ENCODE measurements at regions not wholly inside any gene's neighbourhood (a gene's known extent, or its start where the extent isn't known, plus 50 kb on each side); places are given as distances from the start of the nearest gene placed in this dataset.

GRCh38 chr14:42893183-42893582 is 1286.5 kb downstream of the LRFN5 start:
- Mint-ChIP-seq H3K4me1 (ENCODE audit: low read depth) (no peaks in the 10 kb centered on the region), H3K4me3 (ENCODE audit: unreplicated experiment) (no peak overlapping the region)

GRCh38 chr14:42884100-42884499 is 1277.4 kb downstream of the LRFN5 start:
- H3K27ac Mint-ChIP-seq (ENCODE audit: unreplicated experiment), result peak overlapping the region; percentile 32
- DNase-seq (ENCODE audit: low spot score), result no peak
- no peaks in the 10 kb centered on the region for H3K27me3 Mint-ChIP-seq (ENCODE audit: low read depth)
- H3K4me1 Mint-ChIP-seq (ENCODE audit: low read depth), result peaks cover 3% of the 10 kb centered on the region
- H3K9me3 Mint-ChIP-seq (ENCODE audit: low read depth), result peaks cover 12% of the 10 kb centered on the region
- peaks cover 2% of the 10 kb centered on the region for H3K36me3 Mint-ChIP-seq (ENCODE audit: low read depth)
- no peak for TF ChIP-seq CTCF (IDR thresholded peaks at IDR 0.05)
- no peak overlapping the region for H3K4me3 Mint-ChIP-seq (ENCODE audit: unreplicated experiment)

More at GRCh38 chr14:42893183-42893582, 1286.5 kb downstream of the LRFN5 start:
- Mint-ChIP-seq H3K27me3 (ENCODE audit: low read depth) (no peaks in the 10 kb centered on the region), H3K36me3 (ENCODE audit: low read depth) (peaks cover 2% of the 10 kb centered on the region), H3K9me3 (ENCODE audit: low read depth) (peaks cover 16% of the 10 kb centered on the region), H3K27ac (ENCODE audit: unreplicated experiment) (no peak overlapping the region)
- TF ChIP-seq CTCF (IDR thresholded peaks at IDR 0.05), result no peak
- DNase-seq (ENCODE audit: low spot score), result no peak

GRCh38 chr14:42877716-42878115 is 1271.0 kb downstream of the LRFN5 start:
- no peaks in the 10 kb centered on the region for H3K4me1 Mint-ChIP-seq (ENCODE audit: low read depth)
- no peak overlapping the region for H3K27ac Mint-ChIP-seq (ENCODE audit: unreplicated experiment)
- no peak for DNase-seq (ENCODE audit: low spot score)
- no peaks in the 10 kb centered on the region for H3K36me3 Mint-ChIP-seq (ENCODE audit: low read depth)
- no peak overlapping the region for H3K4me3 Mint-ChIP-seq (ENCODE audit: unreplicated experiment)
- no peaks in the 10 kb centered on the region for H3K9me3 Mint-ChIP-seq (ENCODE audit: low read depth)
- TF ChIP-seq CTCF (IDR thresholded peaks at IDR 0.05), result no peak
- H3K27me3 Mint-ChIP-seq (ENCODE audit: low read depth), result no peaks in the 10 kb centered on the region

- H3K36me3 Mint-ChIP-seq (ENCODE audit: low read depth), result no peaks in the 10 kb centered on the region
- TF ChIP-seq CTCF (IDR thresholded peaks at IDR 0.05), result no peak
- DNase-seq (ENCODE audit: low spot score), result no peak
- H3K4me1 Mint-ChIP-seq (ENCODE audit: low read depth), result no peaks in the 10 kb centered on the region
- no peaks in the 10 kb centered on the region for H3K27me3 Mint-ChIP-seq (ENCODE audit: low read depth)
- H3K4me3 Mint-ChIP-seq (ENCODE audit: unreplicated experiment), result no peak overlapping the region
- H3K9me3 Mint-ChIP-seq (ENCODE audit: low read depth), result peaks cover 3% of the 10 kb centered on the region
- no peak overlapping the region for H3K27ac Mint-ChIP-seq (ENCODE audit: unreplicated experiment)
Observed at GRCh38 chr14:42872786-42873185, 1266.1 kb downstream of the LRFN5 start.

- no peak for TF ChIP-seq CTCF (IDR thresholded peaks at IDR 0.05)
- H3K9me3 Mint-ChIP-seq (ENCODE audit: low read depth), result peaks cover 3% of the 10 kb centered on the region
- no peak for DNase-seq (ENCODE audit: low spot score)
- no peaks in the 10 kb centered on the region for H3K36me3 Mint-ChIP-seq (ENCODE audit: low read depth)
- no peaks in the 10 kb centered on the region for H3K27me3 Mint-ChIP-seq (ENCODE audit: low read depth)
- H3K4me3 Mint-ChIP-seq (ENCODE audit: unreplicated experiment), result no peak overlapping the region
- no peak overlapping the region for H3K27ac Mint-ChIP-seq (ENCODE audit: unreplicated experiment)
- H3K4me1 Mint-ChIP-seq (ENCODE audit: low read depth), result no peaks in the 10 kb centered on the region
Observed at GRCh38 chr14:42869681-42870080, 1263.0 kb downstream of the LRFN5 start.

All from chondrocyte (in vitro differentiated cells).